ENCODE measurements at regions not wholly inside any gene's neighbourhood (a gene's known extent, or its start where the extent isn't known, plus 50 kb on each side); places are given as distances from the start of the nearest gene placed in this dataset.

DNA sequence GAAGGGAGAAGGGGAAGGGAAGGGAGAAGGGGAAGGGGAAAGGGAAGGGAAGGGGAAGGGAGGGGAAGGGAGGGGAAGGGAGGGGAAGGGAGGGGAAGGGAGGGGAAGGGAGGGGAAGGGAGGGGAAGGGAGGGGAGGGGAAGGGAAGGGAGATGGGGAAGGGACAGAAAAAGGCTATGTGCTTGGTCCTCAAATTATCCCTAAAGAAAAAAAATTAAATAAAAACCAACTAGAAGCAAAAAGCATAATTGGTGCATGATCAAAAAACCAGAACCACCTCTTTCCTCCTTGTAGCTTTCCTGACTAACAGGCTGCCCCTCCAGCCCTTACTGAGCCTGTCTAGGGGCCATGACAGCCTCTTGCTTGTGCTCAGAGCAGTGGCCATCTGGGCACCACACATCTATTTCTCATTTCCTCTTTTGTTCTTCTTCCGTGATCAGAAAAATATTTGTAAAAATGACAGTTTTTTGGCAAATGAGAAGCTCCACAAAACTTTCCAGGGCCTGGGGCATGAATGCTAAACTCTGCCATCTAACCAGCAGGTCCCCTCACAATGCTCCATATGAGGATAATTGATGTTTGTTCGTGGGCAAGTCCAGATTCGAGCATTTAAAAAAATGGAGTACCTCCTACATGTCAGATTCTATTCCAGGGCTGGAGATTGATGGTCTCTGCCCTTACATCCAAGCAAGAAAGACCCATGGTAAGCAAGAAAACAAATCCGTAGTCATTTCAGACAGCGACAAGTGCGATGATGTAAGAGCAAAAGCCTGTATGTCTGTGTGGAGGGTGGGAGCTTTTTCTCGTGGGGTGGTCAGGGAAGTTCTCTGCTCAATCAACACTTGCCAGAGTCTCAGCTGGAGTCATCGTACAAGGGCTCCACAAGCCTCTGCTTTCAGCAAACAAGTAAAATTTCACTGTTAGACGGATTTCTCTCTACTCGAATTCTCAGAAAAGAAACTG, 320.9 kb downstream of the WDR11 start:
- Histone ChIP-seq H3K36me3 (ENCODE audit: control insufficient read depth in 1 of 2, insufficient read depth in 2 of 2, low read length in 2 of 2) (no peaks in the 10 kb centered on the region), H3K9ac (ENCODE audit: low read length) (no peak overlapping the region), H3K4me2 (ENCODE audit: low read length) (no peak overlapping the region), H3K23ac (ENCODE audit: low read length) (no peak overlapping the region), H3K27me3 (ENCODE audit: insufficient read depth, low read length) (no peaks in the 10 kb centered on the region), H3K9me3 (ENCODE audit: insufficient read depth, low read depth, low read length) (peaks cover 2% of the 10 kb centered on the region), H3K4me1 (ENCODE audit: control insufficient read depth in 1 of 2, insufficient read depth in 2 of 2, low read length in 2 of 2) (no peaks in the 10 kb centered on the region), H3K79me2 (ENCODE audit: control insufficient read depth, insufficient read depth, low read length, poor library complexity) (no peaks in the 10 kb centered on the region), H3K27ac (ENCODE audit: low read depth, low read length) (no peak overlapping the region), H4K12ac (ENCODE audit: low read depth, low read length) (no peak overlapping the region), H2BK12ac (ENCODE audit: low read length) (no peak overlapping the region), H3K4me3 (ENCODE audit: low read depth, low read length) (no peak overlapping the region), H2AK5ac (ENCODE audit: low read length) (no peak overlapping the region), H2BK5ac (ENCODE audit: low read depth, low read length, poor library complexity) (no peak overlapping the region), H2AFZ (ENCODE audit: insufficient read depth, low read length, poor library complexity) (no peak overlapping the region), H4K8ac (ENCODE audit: low read depth, low read length) (no peak overlapping the region), H2BK120ac (ENCODE audit: insufficient read depth, low read length, poor library complexity) (no peak overlapping the region), H3K18ac (ENCODE audit: low read length) (no peak overlapping the region), H3K4ac (ENCODE audit: low read depth, low read length) (no peak overlapping the region), H3K79me1 (ENCODE audit: low read length) (no peaks in the 10 kb centered on the region), H3K14ac (ENCODE audit: low read length) (no peak overlapping the region), H4K91ac (ENCODE audit: low read depth, low read length) (no peak overlapping the region)
- no CpG with 5 or more reads among the region's 10 CpGs for WGBS (ENCODE audit: extremely low coverage, insufficient coverage, insufficient read length)
- no peak for DNase-seq

DNA sequence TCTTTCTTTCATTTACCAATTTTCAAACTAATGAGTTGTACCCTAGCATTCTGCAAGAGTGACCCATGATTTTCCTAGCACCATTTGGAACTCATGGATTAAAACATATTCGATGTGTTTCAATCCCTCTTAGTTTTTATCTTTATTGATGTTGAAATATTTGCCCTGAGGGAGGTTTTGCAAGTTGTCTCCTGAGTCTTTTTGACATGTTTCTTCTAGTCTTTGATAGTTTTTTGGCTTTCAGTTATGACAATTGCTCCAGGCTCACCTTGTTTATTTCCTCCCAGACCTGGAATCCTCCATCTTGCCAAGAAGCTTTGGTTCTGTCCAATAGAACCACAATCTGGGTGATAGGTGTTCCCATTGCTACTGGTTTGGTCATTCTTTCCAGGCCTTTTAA, 327.8 kb downstream of the WDR11 start:
- H4K8ac ChIP-seq (ENCODE audit: low read depth, low read length), result no peak overlapping the region
- no peak overlapping the region for H4K12ac ChIP-seq (ENCODE audit: low read depth, low read length)
- H3K9me3 ChIP-seq (ENCODE audit: insufficient read depth, low read depth, low read length), result peaks cover 2% of the 10 kb centered on the region
- H2BK120ac ChIP-seq (ENCODE audit: insufficient read depth, low read length, poor library complexity), result no peak overlapping the region
- H3K36me3 ChIP-seq (ENCODE audit: control insufficient read depth in 1 of 2, insufficient read depth in 2 of 2, low read length in 2 of 2), result no peaks in the 10 kb centered on the region
- no peak overlapping the region for H2AFZ ChIP-seq (ENCODE audit: insufficient read depth, low read length, poor library complexity)
- H3K79me2 ChIP-seq (ENCODE audit: control insufficient read depth, insufficient read depth, low read length, poor library complexity), result no peaks in the 10 kb centered on the region
- no peak overlapping the region for H2BK12ac ChIP-seq (ENCODE audit: low read length)
- no CpG with 5 or more reads among the region's 1 CpG for WGBS (ENCODE audit: extremely low coverage, insufficient coverage, insufficient read length)
- H3K9ac ChIP-seq (ENCODE audit: low read length), result no peak overlapping the region
- DNase-seq, result peak in 1 of 2 donors; percentile 70
- no peak overlapping the region for H3K27ac ChIP-seq (ENCODE audit: low read depth, low read length)
- no peaks in the 10 kb centered on the region for H3K79me1 ChIP-seq (ENCODE audit: low read length)
- no peak overlapping the region for H3K18ac ChIP-seq (ENCODE audit: low read length)
- H3K4me1 ChIP-seq (ENCODE audit: control insufficient read depth in 1 of 2, insufficient read depth in 2 of 2, low read length in 2 of 2), result no peaks in the 10 kb centered on the region
- H3K4ac ChIP-seq (ENCODE audit: low read depth, low read length), result no peak overlapping the region
- no peaks in the 10 kb centered on the region for H3K27me3 ChIP-seq (ENCODE audit: insufficient read depth, low read length)
- H4K91ac ChIP-seq (ENCODE audit: low read depth, low read length), result no peak overlapping the region
- no peak overlapping the region for H3K4me3 ChIP-seq (ENCODE audit: low read depth, low read length)
- no peak overlapping the region for H3K23ac ChIP-seq (ENCODE audit: low read length)
- H3K4me2 ChIP-seq (ENCODE audit: low read length), result no peak overlapping the region
- no peak overlapping the region for H3K14ac ChIP-seq (ENCODE audit: low read length)
- H2AK5ac ChIP-seq (ENCODE audit: low read length), result no peak overlapping the region
- no peak overlapping the region for H2BK5ac ChIP-seq (ENCODE audit: low read depth, low read length, poor library complexity)

DNA sequence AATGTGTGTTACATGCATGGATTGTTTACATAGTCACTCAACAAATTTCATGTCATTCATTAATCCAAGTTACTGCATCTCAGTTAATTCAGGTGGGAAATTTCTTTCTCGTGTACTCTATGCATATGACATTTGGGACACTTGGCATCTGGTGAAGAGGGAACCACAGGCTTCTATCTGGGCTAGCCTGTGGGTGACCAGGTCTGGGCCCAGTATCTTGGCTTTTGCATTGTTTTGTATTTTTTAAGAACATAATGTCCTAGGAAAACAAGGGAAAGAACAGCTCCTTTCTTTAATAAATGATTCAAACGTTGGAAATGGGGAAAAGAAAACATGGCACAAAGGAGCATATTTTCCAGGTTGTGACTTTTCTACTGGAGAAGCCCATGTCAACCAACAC, 331.1 kb downstream of the WDR11 start:
- Histone ChIP-seq H3K27me3 (ENCODE audit: insufficient read depth, low read length) (no peaks in the 10 kb centered on the region), H2BK12ac (ENCODE audit: low read length) (no peak overlapping the region), H2BK120ac (ENCODE audit: insufficient read depth, low read length, poor library complexity) (no peak overlapping the region), H4K91ac (ENCODE audit: low read depth, low read length) (no peak overlapping the region), H3K9ac (ENCODE audit: low read length) (no peak overlapping the region), H3K23ac (ENCODE audit: low read length) (no peak overlapping the region), H3K9me3 (ENCODE audit: insufficient read depth, low read depth, low read length) (no peaks in the 10 kb centered on the region), H3K36me3 (ENCODE audit: control insufficient read depth in 1 of 2, insufficient read depth in 2 of 2, low read length in 2 of 2) (no peaks in the 10 kb centered on the region), H2AK5ac (ENCODE audit: low read length) (no peak overlapping the region), H3K4me2 (ENCODE audit: low read length) (no peak overlapping the region), H4K12ac (ENCODE audit: low read depth, low read length) (no peak overlapping the region), H3K79me1 (ENCODE audit: low read length) (peaks cover 2% of the 10 kb centered on the region), H3K4me1 (ENCODE audit: control insufficient read depth in 1 of 2, insufficient read depth in 2 of 2, low read length in 2 of 2) (peaks cover 0 to 2% of the 10 kb centered on the region in 2 experiments), H2BK5ac (ENCODE audit: low read depth, low read length, poor library complexity) (no peak overlapping the region), H3K79me2 (ENCODE audit: control insufficient read depth, insufficient read depth, low read length, poor library complexity) (no peaks in the 10 kb centered on the region), H3K18ac (ENCODE audit: low read length) (no peak overlapping the region), H3K4me3 (ENCODE audit: low read depth, low read length) (no peak overlapping the region), H3K4ac (ENCODE audit: low read depth, low read length) (no peak overlapping the region), H3K14ac (ENCODE audit: low read length) (no peak overlapping the region), H4K8ac (ENCODE audit: low read depth, low read length) (no peak overlapping the region), H3K27ac (ENCODE audit: low read depth, low read length) (no peak overlapping the region), H2AFZ (ENCODE audit: insufficient read depth, low read length, poor library complexity) (no peak overlapping the region)
- no CpG with 5 or more reads among the region's 2 CpGs for WGBS (ENCODE audit: extremely low coverage, insufficient coverage, insufficient read length)
- no peak for DNase-seq

DNA sequence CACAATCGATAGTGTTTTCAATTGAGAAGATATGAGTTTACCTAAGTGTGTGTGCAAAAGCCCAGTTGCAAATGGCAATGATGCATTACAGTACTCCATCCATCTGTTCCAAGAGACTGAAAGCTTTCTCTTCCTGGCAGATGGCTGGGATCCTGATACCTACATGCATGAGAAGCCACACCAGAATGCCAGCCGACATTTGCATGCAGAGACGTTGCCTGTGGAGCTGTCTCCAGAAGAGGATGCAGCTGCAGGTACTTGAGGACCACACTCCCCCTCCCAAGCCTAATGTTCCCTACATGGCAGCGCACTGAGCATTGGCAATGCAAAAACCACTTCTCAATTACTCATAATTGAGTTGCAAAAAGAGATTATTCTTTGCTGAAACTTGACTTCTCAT, 332.1 kb downstream of the WDR11 start:
- H3K27ac ChIP-seq (ENCODE audit: low read depth, low read length), result no peak overlapping the region
- H2BK5ac ChIP-seq (ENCODE audit: low read depth, low read length, poor library complexity), result no peak overlapping the region
- peaks cover 2% of the 10 kb centered on the region for H3K79me1 ChIP-seq (ENCODE audit: low read length)
- no peak overlapping the region for H3K4ac ChIP-seq (ENCODE audit: low read depth, low read length)
- DNase-seq, result no peak
- no peak overlapping the region for H3K9ac ChIP-seq (ENCODE audit: low read length)
- no peak overlapping the region for H2AK5ac ChIP-seq (ENCODE audit: low read length)
- no peaks in the 10 kb centered on the region for H3K79me2 ChIP-seq (ENCODE audit: control insufficient read depth, insufficient read depth, low read length, poor library complexity)
- H3K27me3 ChIP-seq (ENCODE audit: insufficient read depth, low read length), result no peaks in the 10 kb centered on the region
- H3K9me3 ChIP-seq (ENCODE audit: insufficient read depth, low read depth, low read length), result no peaks in the 10 kb centered on the region
- no CpG with 5 or more reads among the region's 4 CpGs for WGBS (ENCODE audit: extremely low coverage, insufficient coverage, insufficient read length)
- H3K4me1 ChIP-seq (ENCODE audit: control insufficient read depth in 1 of 2, insufficient read depth in 2 of 2, low read length in 2 of 2), result peaks cover 2 to 5% of the 10 kb centered on the region in 2 experiments
- no peak overlapping the region for H2AFZ ChIP-seq (ENCODE audit: insufficient read depth, low read length, poor library complexity)
- H4K12ac ChIP-seq (ENCODE audit: low read depth, low read length), result no peak overlapping the region
- no peak overlapping the region for H4K8ac ChIP-seq (ENCODE audit: low read depth, low read length)
- no peak overlapping the region for H3K14ac ChIP-seq (ENCODE audit: low read length)
- no peak overlapping the region for H2BK12ac ChIP-seq (ENCODE audit: low read length)
- H3K18ac ChIP-seq (ENCODE audit: low read length), result no peak overlapping the region
- H4K91ac ChIP-seq (ENCODE audit: low read depth, low read length), result no peak overlapping the region
- no peaks in the 10 kb centered on the region for H3K36me3 ChIP-seq (ENCODE audit: control insufficient read depth in 1 of 2, insufficient read depth in 2 of 2, low read length in 2 of 2)
- no peak overlapping the region for H3K4me2 ChIP-seq (ENCODE audit: low read length)
- H2BK120ac ChIP-seq (ENCODE audit: insufficient read depth, low read length, poor library complexity), result no peak overlapping the region
- no peak overlapping the region for H3K23ac ChIP-seq (ENCODE audit: low read length)
- H3K4me3 ChIP-seq (ENCODE audit: low read depth, low read length), result no peak overlapping the region

Data from trophoblast cell (in vitro differentiated cells and primary cell).